SK-N-MC (cell line): ENCODE measurements at regions not wholly inside any gene's neighbourhood (a gene's known extent, or its start where the extent isn't known, plus 50 kb on each side); places are given as distances from the start of the nearest gene placed in this dataset.

Experiments
- DNase-seq: peaks from one replicate; pipeline ENCODE4 v3.0.0-alpha.2; 2011; ENCODE audit warnings: low read depth, low spot score
- H3K27ac ChIP-seq: fragments of 200-600 bp; sonication (generic); 2 replicates; pipeline ENCODE4 v1.5.1; 2016; ENCODE audit warnings: mixed run types
- H3K36me3 ChIP-seq: fragments of 200-600 bp; sonication (generic); 2 replicates; pipeline ENCODE4 v1.6.1; 2017; ENCODE audit warnings: antibody characterized with exemption, low read length, mixed read lengths; ENCODE audit not compliant: insufficient read depth
- H3K4me3 ChIP-seq: fragments of 200-600 bp; sonication (generic); 2 replicates; pipeline ENCODE4 v1.5.1; 2016
- H3K9ac ChIP-seq: fragments of 200-600 bp; sonication (generic); 2 replicates; pipeline ENCODE4 v1.8.0; 2017; ENCODE audit warnings: mixed run types, mixed read lengths; ENCODE audit not compliant: insufficient read length
- H3K9me3 ChIP-seq: fragments of 200-600 bp; sonication (generic); 2 replicates; pipeline ENCODE4 v1.6.1; 2017; ENCODE audit warnings: low read depth, mild to moderate bottlenecking, antibody characterized with exemption, low read length, moderate library complexity, mixed read lengths
- EZH2 ChIP-seq: fragments of 200-600 bp; sonication (generic); IDR thresholded peaks from one replicate; pipeline ENCODE4 v1.6.1; 2017; ENCODE audit warnings: antibody characterized with exemption
- FOXP2 ChIP-seq: optimal IDR thresholded peaks from 2 replicates; pipeline ENCODE3; 2011; ENCODE audit warnings: mild to moderate bottlenecking, moderate library complexity; ENCODE audit not compliant: insufficient read depth; ENCODE audit errors: extremely low read length, control extremely low read depth
- POLR2AphosphoS5 ChIP-seq: IDR thresholded peaks from 2 replicates; pipeline ENCODE4 v1.6.1; 2012; ENCODE audit warnings: mild to moderate bottlenecking, low read depth, low read length, borderline replicate concordance

GRCh38 chr10:123518765-123519164 lies 147.4 kb upstream of the GPR26 start:
- H3K9ac ChIP-seq, result no peak overlapping the region
- H3K27ac ChIP-seq, result no peak overlapping the region
- TF ChIP-seq FOXP2, result no peak
- no peaks in the 10 kb centered on the region for H3K9me3 ChIP-seq
- no peaks in the 10 kb centered on the region for H3K36me3 ChIP-seq
- no peak overlapping the region for H3K4me3 ChIP-seq
- DNase-seq, result no peak

- DNase-seq, result no peak
- Histone ChIP-seq H3K36me3 (no peaks in the 10 kb centered on the region), H3K27ac (no peak overlapping the region), H3K9me3 (no peaks in the 10 kb centered on the region), H3K4me3 (no peak overlapping the region), H3K9ac (no peak overlapping the region)
- TF ChIP-seq POLR2AphosphoS5 (no peak), FOXP2 (no peak), EZH2 (no peak)
Observed at GRCh38 chr10:123519861-123520260, 146.3 kb upstream of the GPR26 start.

GRCh38 chr10:123521076-123521475 lies 145.1 kb upstream of the GPR26 start:
- no peak for DNase-seq
- Histone ChIP-seq H3K36me3 (no peaks in the 10 kb centered on the region), H3K4me3 (no peak overlapping the region), H3K9me3 (no peaks in the 10 kb centered on the region), H3K9ac (no peak overlapping the region), H3K27ac (no peak overlapping the region)
- TF ChIP-seq POLR2AphosphoS5, result no peak
- no peak for TF ChIP-seq FOXP2
- TF ChIP-seq EZH2, result no peak

DNA sequence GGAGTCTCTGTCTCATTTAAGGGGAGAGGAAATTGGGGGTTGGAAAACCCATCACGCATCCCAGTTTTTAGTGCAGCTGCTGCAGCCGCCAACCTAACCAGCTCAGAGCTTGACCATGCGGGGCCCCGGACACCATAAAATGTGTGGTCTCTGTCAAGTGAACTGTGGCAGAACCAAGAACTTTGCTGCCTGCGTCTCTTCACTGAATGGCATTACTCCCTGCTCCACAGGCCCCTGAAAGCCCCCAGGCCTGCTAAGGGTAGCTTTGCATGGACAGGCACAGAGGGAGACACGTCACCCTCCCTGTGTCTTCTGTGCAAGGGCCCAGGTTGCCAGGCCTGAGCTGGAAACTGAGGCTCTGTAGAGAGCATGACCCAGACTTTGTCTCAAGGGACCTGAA lies 144.6 kb upstream of the GPR26 start:
- no peak for DNase-seq
- Histone ChIP-seq H3K4me3 (no peak overlapping the region), H3K9me3 (no peaks in the 10 kb centered on the region), H3K36me3 (no peaks in the 10 kb centered on the region), H3K9ac (no peak overlapping the region), H3K27ac (no peak overlapping the region)
- TF ChIP-seq FOXP2, result no peak
- TF ChIP-seq EZH2, result no peak
- TF ChIP-seq POLR2AphosphoS5, result no peak

DNA sequence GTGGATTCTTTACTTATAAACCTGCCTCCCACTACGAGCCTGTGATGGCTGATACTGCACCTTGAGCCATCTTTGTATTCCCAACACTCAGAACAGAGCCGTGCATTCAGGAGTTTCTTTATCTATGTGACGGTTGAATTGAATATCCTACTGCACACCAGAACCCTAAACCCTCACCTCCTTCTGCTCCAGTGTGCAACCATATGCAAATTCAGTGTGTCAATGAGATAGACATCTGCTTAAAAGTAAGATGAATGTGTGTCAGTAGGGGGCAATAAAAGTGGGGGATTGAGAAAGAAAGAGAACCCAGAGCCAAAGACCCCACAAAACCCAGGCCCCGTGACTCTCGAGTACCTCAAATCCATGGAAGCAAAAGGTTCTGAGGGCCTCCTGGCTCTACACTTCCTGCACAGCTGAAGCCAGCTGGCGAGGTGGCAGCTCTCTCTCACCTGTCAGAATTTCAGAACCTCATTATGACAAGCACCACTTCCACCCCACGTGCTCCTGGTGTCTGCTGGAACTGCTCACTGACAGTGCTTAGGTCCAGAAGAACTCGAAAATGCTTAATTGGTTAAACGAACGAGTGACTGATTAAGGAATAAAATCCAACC lies 143.3 kb upstream of the GPR26 start:
- Histone ChIP-seq H3K4me3 (no peak overlapping the region), H3K9ac (no peak overlapping the region), H3K36me3 (no peaks in the 10 kb centered on the region), H3K27ac (no peak overlapping the region), H3K9me3 (no peaks in the 10 kb centered on the region)
- no peak for DNase-seq
- TF ChIP-seq POLR2AphosphoS5 (no peak), FOXP2 (no peak), EZH2 (no peak)

- Histone ChIP-seq H3K9ac (no peak overlapping the region), H3K36me3 (no peaks in the 10 kb centered on the region), H3K4me3 (no peak overlapping the region), H3K27ac (no peak overlapping the region), H3K9me3 (no peaks in the 10 kb centered on the region)
- no peak for DNase-seq
- TF ChIP-seq FOXP2 (no peak), POLR2AphosphoS5 (no peak)
Observed at GRCh38 chr10:123523833-123524232, 142.3 kb upstream of the GPR26 start.

GRCh38 chr10:123526356-123527064 lies 139.6 kb upstream of the GPR26 start:
- Histone ChIP-seq H3K4me3 (no peak overlapping the region), H3K36me3 (no peaks in the 10 kb centered on the region), H3K9me3 (no peaks in the 10 kb centered on the region), H3K27ac (no peak overlapping the region), H3K9ac (no peak overlapping the region)
- no peak for DNase-seq
- TF ChIP-seq POLR2AphosphoS5 (no peak), EZH2 (no peak), FOXP2 (no peak)

DNA sequence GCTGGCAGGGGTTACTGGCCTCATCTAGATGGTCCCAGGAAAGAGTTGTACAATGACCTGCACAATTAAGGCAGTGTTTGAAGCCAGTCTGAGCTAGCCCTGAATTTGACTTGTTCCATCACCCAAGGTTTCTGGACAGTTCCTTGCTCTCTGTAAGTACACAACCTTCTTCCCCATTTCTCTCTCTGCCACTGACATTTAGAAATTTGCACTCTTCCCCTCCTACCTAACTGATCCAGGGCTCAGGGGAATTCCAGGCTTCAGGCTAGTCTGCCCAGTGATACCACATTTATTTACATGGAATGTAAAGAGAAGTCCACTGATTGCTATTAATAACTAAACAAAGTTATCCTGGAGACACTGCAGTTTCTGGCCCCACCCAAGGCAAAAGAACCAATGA lies 139.0 kb upstream of the GPR26 start:
- Histone ChIP-seq H3K9ac (no peak overlapping the region), H3K27ac (no peak overlapping the region), H3K36me3 (no peaks in the 10 kb centered on the region), H3K4me3 (no peak overlapping the region), H3K9me3 (no peaks in the 10 kb centered on the region)
- no peak for TF ChIP-seq FOXP2
- no peak for TF ChIP-seq EZH2
- no peak for TF ChIP-seq POLR2AphosphoS5
- DNase-seq, result no peak

DNA sequence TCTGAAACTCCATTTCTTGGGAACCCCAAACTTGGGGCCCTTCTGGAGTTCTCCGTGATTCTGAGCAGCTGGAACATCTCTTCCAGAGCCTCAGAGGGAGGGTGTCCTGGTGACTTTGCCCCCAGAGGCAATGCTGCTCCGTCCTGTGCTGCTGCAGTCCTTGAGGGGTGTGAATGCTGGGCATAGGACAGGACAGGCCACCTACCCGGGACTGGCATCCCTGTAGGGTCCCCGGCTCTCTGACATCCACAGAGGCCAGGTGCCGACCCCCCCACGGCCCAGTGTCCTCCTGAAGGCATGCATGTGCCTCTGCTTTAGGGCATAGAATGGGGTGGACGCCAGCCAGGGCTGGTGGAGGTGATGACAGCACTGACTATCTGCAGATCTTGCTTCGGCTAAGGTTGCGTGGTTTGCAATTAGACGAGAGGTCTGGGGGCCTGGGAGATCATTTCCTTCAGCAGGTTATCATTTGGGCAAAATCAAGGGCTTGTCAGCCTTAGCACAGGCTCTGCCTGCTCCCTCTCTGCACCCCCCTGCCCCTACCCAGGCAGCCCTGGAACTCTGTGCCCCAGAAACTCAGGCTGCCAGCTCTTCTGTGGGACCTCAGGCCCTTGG lies 136.9 kb upstream of the GPR26 start:
- Histone ChIP-seq H3K9me3 (no peaks in the 10 kb centered on the region), H3K9ac (no peak overlapping the region), H3K4me3 (no peak overlapping the region), H3K27ac (no peak overlapping the region), H3K36me3 (no peaks in the 10 kb centered on the region)
- TF ChIP-seq POLR2AphosphoS5, result no peak
- TF ChIP-seq FOXP2, result no peak
- no peak for TF ChIP-seq EZH2
- no peak for DNase-seq
